Heart left ventricle (tissue), 16 donors: ENCODE measurements at regions not wholly inside any gene's neighbourhood (a gene's known extent, or its start where the extent isn't known, plus 50 kb on each side); places are given as distances from the start of the nearest gene placed in this dataset.

Source experiments
- ATAC-seq, 4 donors: fragments of 200-7000 bp; cut with Tn5 transposase; one replicate each; pipeline ENCODE4 v1.9.1; 2020 to 2022; ENCODE audit warnings: moderate library complexity in 4 of 4, mild to moderate bottlenecking in 3 of 4, moderate number of reproducible peaks in 1 of 4
- DNase-seq, 5 donors: peaks; one replicate each; pipeline ENCODE4 v3.0.0-alpha.2; 2020
- H3K27ac ChIP-seq, 12 donors: fragments of 200-600 bp; sonication (generic) in 4 of 12; one replicate each; pipeline versions ENCODE4 v1.5.0 to v1.8.0; 2016 to 2022; ENCODE audit warnings: mild to moderate bottlenecking in 2 of 12
- H3K27me3 ChIP-seq, 9 donors: fragments of 200-600 bp; sonication (generic) in 2 of 9; one replicate each; pipeline versions ENCODE4 v1.5.1 to v1.8.0; 2016 to 2022; ENCODE audit warnings: mild to moderate bottlenecking in 3 of 9
- H3K36me3 ChIP-seq, 9 donors: fragments of 200-600 bp; sonication (generic) in 2 of 9; one replicate each; pipeline versions ENCODE4 v1.5.0 to v1.8.0; 2018 to 2022; ENCODE audit warnings: mild to moderate bottlenecking in 2 of 9
- H3K4me1 ChIP-seq, 12 donors: fragments of 200-600 bp; sonication (generic) in 4 of 12; one replicate each; pipeline versions ENCODE4 v1.5.0 to v1.8.0; 2016 to 2022; ENCODE audit warnings: mild to moderate bottlenecking in 3 of 12
- H3K4me3 ChIP-seq, 12 donors: fragments of 200-600 bp; sonication (generic) in 4 of 12; one replicate each; pipeline versions ENCODE4 v1.5.0 to v1.8.0; 2017 to 2022; ENCODE audit warnings: mild to moderate bottlenecking in 9 of 12, moderate library complexity in 4 of 12
- H3K9me3 ChIP-seq, 12 donors: fragments of 200-600 bp; sonication (generic) in 4 of 12; one replicate each; pipeline versions ENCODE4 v1.5.0 to v1.8.0; 2016 to 2022; ENCODE audit warnings: mild to moderate bottlenecking in 1 of 12
- POLR2A ChIP-seq, 2 donors: fragments of 450-650 bp; IDR thresholded peaks; one replicate each; pipeline ENCODE4 v1.6.1; 2017; ENCODE audit warnings: antibody characterized with exemption in 2 of 2, mild to moderate bottlenecking in 2 of 2, moderate library complexity in 2 of 2
- WGBS, 4 donors: extraction: QIAGEN DNeasy Blood & Tissue Kit in 2 of 4; methylation state at CpG; one replicate each; pipeline versions ENCODE4 v1.1.5 to v1.1.7; 2013 to 2018; 5-methylcytosine and 5-hydroxymethylcytosine counted together
- intact Hi-C, 10 donors: fragments of 100-400 bp; cut with DNase I; formaldehyde crosslinking; loops; one replicate each; pipeline versions ENCODE4 v1.11.1 to v1.14.2; 2022
- TF ChIP-seq, protein P1 (sequence below), 12 donors: fragments of 200-600 bp; sonication (generic) in 4 of 12; IDR thresholded peaks; one replicate each; pipeline versions ENCODE4 v1.5.0 to v1.8.0; 2018 to 2022; ENCODE audit warnings: antibody characterized with exemption in 12 of 12, mild to moderate bottlenecking in 5 of 12
- donor health status: ischemic (EF 13 %, LVEDD 7.1; RV severe dilation, severe dysfunction).
- donor health status: healthy with polysubstance abuse.
- donor health status: DM: no; HTN: yes; CAD: no.
- donor health status: DM: no; HTN: no; CAD: no.
- donor health status: ischemic (EF 25% LVEDD 6.9; RV normal size, moderate dysfunction).
- donor health status: ischemic (EF 25% LVEDD 5.7; RV mildly dilated, moderate dysfunction).
- donor health status: healthy.
- donor health status: DM: yes; HTN: yes; CAD: no.
- donor health status: ischemic (EF 35%, LVEDD 5.7; RV mildly dilated, moderate dysfunction).
- donor health status: nonischemic (EF 11% LVEDD 7.7; RV severe dilation, severe dysfunction).
- donor health status: DM: yes; HTN: yes; CAD: no.
- donor health status: PGD.
- donor health status: ischemic (EF 29% LVEDD 5.4; RV normal size, mild dysfunction).
- donor health status: nonischemic (EF 23%, LVEDD 6.1; RV moderate dilation, normal function).

DNA sequence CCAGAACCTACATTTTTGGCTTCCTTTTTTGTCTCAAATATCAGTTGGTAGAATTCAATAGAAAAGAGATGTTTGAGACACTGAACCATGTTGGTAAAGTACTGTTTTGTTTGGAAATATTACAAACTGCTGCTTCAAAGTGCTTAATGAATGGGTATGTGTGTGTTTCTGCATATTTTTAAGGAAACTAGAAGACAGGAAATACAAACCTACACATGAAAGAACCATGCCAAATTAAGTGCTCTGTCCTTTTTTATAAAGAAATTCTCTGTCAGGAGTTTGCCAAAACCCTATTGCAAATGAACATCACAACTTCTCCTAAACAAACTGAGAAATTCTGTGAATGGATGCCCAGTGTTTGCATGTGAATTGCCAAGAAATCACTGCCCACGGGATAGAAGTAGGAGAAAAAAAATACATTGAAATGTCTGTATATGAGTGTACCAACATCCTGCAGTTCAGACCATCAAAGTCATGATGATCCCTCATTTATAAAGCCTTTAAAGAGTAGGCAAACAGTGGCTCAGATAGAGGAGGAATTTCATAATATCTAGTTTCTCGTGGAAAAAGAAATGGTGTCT lies 69.6 kb upstream of the RND3 start:
- 58 to 62% (median 61%) methylated on average over 2 of the region's 2 CpGs for WGBS, 4 donors

DNA sequence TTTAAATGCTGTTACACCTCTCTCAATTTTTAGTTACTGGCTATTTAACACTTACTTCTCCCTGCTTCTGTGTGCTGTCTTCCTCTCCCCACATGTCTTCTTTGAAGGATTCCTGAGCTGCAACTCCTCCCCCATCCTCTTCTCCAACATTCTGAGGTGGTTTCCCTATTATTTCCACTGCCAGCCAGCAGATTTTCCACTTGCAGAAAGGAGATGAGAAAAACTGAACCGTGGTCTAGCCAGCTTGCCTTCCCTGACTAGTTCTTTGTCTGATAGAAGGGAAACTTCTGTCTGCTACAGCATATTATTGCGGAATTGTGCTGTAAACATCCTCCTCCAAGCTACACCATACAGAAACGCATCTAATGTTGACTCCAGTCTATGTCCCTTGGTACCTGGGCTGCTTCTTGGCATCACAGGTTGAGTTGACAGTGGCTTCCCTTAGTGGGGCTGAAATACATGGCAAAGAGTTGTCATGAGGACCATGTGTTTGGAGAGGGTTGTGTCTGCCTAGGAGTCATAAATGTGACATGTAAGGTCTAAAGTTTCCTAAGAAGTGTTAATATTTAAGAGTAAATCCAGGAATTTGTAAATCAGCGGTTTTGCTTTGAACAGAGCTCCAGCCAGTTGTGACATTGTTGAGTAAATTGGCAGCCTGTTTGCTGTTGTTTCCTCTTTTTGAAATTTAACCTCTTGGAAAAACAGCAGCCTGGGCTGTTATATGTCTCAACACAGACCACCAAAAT lies 68.3 kb upstream of the RND3 start:
- no peak overlapping the region for H3K4me3 ChIP-seq
- ATAC-seq = no peak
- 68 to 77% (median 71%) methylated on average over 4 of the region's 4 CpGs for WGBS, 4 donors
- no peak overlapping the region for H3K27ac ChIP-seq
- H3K36me3 ChIP-seq = no peaks in the 10 kb centered on the region
- no peaks in the 10 kb centered on the region for H3K27me3 ChIP-seq
- intact Hi-C loops = no loop called here
- no peaks in the 10 kb centered on the region for H3K4me1 ChIP-seq
- no peak for TF ChIP-seq POLR2A (IDR thresholded peaks at IDR 0.05)
- TF ChIP-seq, protein P1, sequence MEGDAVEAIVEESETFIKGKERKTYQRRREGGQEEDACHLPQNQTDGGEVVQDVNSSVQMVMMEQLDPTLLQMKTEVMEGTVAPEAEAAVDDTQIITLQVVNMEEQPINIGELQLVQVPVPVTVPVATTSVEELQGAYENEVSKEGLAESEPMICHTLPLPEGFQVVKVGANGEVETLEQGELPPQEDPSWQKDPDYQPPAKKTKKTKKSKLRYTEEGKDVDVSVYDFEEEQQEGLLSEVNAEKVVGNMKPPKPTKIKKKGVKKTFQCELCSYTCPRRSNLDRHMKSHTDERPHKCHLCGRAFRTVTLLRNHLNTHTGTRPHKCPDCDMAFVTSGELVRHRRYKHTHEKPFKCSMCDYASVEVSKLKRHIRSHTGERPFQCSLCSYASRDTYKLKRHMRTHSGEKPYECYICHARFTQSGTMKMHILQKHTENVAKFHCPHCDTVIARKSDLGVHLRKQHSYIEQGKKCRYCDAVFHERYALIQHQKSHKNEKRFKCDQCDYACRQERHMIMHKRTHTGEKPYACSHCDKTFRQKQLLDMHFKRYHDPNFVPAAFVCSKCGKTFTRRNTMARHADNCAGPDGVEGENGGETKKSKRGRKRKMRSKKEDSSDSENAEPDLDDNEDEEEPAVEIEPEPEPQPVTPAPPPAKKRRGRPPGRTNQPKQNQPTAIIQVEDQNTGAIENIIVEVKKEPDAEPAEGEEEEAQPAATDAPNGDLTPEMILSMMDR (IDR thresholded peaks at IDR 0.05) = no peak
- H3K9me3 ChIP-seq = no peaks in the 10 kb centered on the region
- DNase-seq = no peak

More for the DNA sequence above, 69.6 kb upstream of the RND3 start:
- H3K4me3 ChIP-seq = no peak overlapping the region
- no peaks in the 10 kb centered on the region for H3K36me3 ChIP-seq
- no peak overlapping the region for H3K27ac ChIP-seq
- no peaks in the 10 kb centered on the region for H3K27me3 ChIP-seq
- TF ChIP-seq POLR2A (IDR thresholded peaks at IDR 0.05) = no peak
- TF ChIP-seq, protein P1 (IDR thresholded peaks at IDR 0.05) = no peak
- no peaks in the 10 kb centered on the region for H3K4me1 ChIP-seq
- no peak for DNase-seq
- no peak for ATAC-seq
- no peaks in the 10 kb centered on the region for H3K9me3 ChIP-seq
- intact Hi-C loops = no loop called here

DNA sequence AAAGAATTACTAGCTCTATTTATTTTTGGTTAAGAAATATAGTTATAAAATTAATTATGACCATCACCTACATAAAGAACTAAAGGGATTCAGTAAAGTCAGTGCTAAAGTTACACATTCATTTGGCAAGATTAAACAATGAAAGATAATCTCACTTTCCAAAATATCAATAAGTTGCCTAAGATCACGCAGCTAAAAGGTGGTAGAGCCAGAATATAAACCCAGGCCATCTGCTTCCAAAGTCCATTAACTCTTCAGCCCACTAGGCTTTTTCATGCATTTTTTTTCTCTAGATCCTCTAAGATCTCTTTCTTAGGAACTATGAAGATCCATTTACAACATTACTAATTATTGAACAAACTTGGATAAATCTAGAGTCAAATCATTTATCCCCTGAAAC lies 66.6 kb upstream of the RND3 start:
- intact Hi-C loops = no loop called here

More for the DNA sequence above, 66.6 kb upstream of the RND3 start:
- Histone ChIP-seq H3K9me3 (no peaks in the 10 kb centered on the region), H3K4me1 (no peaks in the 10 kb centered on the region), H3K27ac (no peak overlapping the region), H3K4me3 (no peak overlapping the region), H3K36me3 (no peaks in the 10 kb centered on the region), H3K27me3 (no peaks in the 10 kb centered on the region)
- 91 to 99% (median 95%) methylated on average over 1 of the region's 1 CpG for WGBS, 4 donors
- DNase-seq (no peak), ATAC-seq (no peak)
- no peak for TF ChIP-seq POLR2A (IDR thresholded peaks at IDR 0.05)
- TF ChIP-seq, protein P1 (IDR thresholded peaks at IDR 0.05) = no peak
